Kidney epithelial cell (primary cell): ENCODE measurements at regions not wholly inside any gene's neighbourhood (a gene's known extent, or its start where the extent isn't known, plus 50 kb on each side); places are given as distances from the start of the nearest gene placed in this dataset.

Source experiments
- DNase-seq: peaks from one replicate; pipeline ENCODE4 v3.0.0-alpha.2; 2010; ENCODE audit warnings: low read depth
- H3K27me3 ChIP-seq: 2 replicates; pipeline ENCODE4 v1.6.0; 2011; ENCODE audit warnings: low read length; ENCODE audit not compliant: control insufficient read depth, insufficient read depth
- H3K36me3 ChIP-seq: 2 replicates; pipeline ENCODE4 v1.5.1; 2011; ENCODE audit warnings: low read length; ENCODE audit not compliant: control insufficient read depth, insufficient read depth
- H3K4me3 ChIP-seq: 2 replicates; pipeline ENCODE4 v1.5.1; 2011; ENCODE audit warnings: low read depth, mild to moderate bottlenecking, control low read depth, low read length
- CTCF ChIP-seq: IDR thresholded peaks from 2 replicates; pipeline ENCODE4 v1.5.1; 2011; ENCODE audit warnings: mild to moderate bottlenecking, moderate library complexity, low read length, control low read depth, inconsistent platforms; ENCODE audit not compliant: insufficient read depth, poor library complexity, severe bottlenecking

- TF ChIP-seq CTCF = no peak
- no peaks in the 10 kb centered on the region for H3K27me3 ChIP-seq
- no peak overlapping the region for H3K4me3 ChIP-seq
- H3K36me3 ChIP-seq = no peaks in the 10 kb centered on the region
- DNase-seq = no peak
Observed at GRCh38 chr4:174422893-174423256, 99.4 kb downstream of the HPGD start.

GRCh38 chr4:174420316-174420715 is 102.0 kb downstream of the HPGD start:
- H3K27me3 ChIP-seq = no peaks in the 10 kb centered on the region
- H3K4me3 ChIP-seq = no peak overlapping the region
- TF ChIP-seq CTCF = no peak
- H3K36me3 ChIP-seq = no peaks in the 10 kb centered on the region
- no peak for DNase-seq

GRCh38 chr4:174418640-174419212 is 103.6 kb downstream of the HPGD start:
- Histone ChIP-seq H3K27me3 (no peaks in the 10 kb centered on the region), H3K4me3 (no peak overlapping the region), H3K36me3 (no peaks in the 10 kb centered on the region)
- DNase-seq = no peak
- no peak for TF ChIP-seq CTCF

- no peak for TF ChIP-seq CTCF
- Histone ChIP-seq H3K4me3 (no peak overlapping the region), H3K27me3 (no peaks in the 10 kb centered on the region), H3K36me3 (no peaks in the 10 kb centered on the region)
- DNase-seq = no peak
Observed at GRCh38 chr4:174408841-174409552, 113.3 kb downstream of the HPGD start.

GRCh38 chr4:174406383-174406782 is 115.9 kb downstream of the HPGD start:
- no peak for TF ChIP-seq CTCF
- Histone ChIP-seq H3K36me3 (no peaks in the 10 kb centered on the region), H3K4me3 (no peak overlapping the region), H3K27me3 (no peaks in the 10 kb centered on the region)
- DNase-seq = no peak

- Histone ChIP-seq H3K36me3 (no peaks in the 10 kb centered on the region), H3K4me3 (no peak overlapping the region), H3K27me3 (no peaks in the 10 kb centered on the region)
- no peak for TF ChIP-seq CTCF
- no peak for DNase-seq
Observed at GRCh38 chr4:174405923-174406322, 116.4 kb downstream of the HPGD start.
